Ishikawa (cell line): ENCODE measurements at regions not wholly inside any gene's neighbourhood (a gene's known extent, or its start where the extent isn't known, plus 50 kb on each side); places are given as distances from the start of the nearest gene placed in this dataset.

ENCODE experiments used
- MAX ChIP-seq: IDR thresholded peaks from 2 replicates; pipeline ENCODE4 v1.6.1; 2012
- REST ChIP-seq: IDR thresholded peaks from 2 replicates; pipeline ENCODE4 v1.6.1; 2012; ENCODE audit warnings: low read depth, mild to moderate bottlenecking
- TEAD4 ChIP-seq: IDR thresholded peaks from 2 replicates; pipeline ENCODE4 v1.6.1; 2012

- TF ChIP-seq REST (no peak), MAX (no peak), TEAD4 (no peak)
These were observed 107.6 kb downstream of the IL20RB start for GRCh38 chr3:137065381-137065780.
